ENCODE measurements at regions not wholly inside any gene's neighbourhood (a gene's known extent, or its start where the extent isn't known, plus 50 kb on each side); places are given as distances from the start of the nearest gene placed in this dataset.

GRCh38 chr5:10065428-10066000 is 184.2 kb downstream of the ATPSCKMT start:
- TF ChIP-seq CTCF (conservative IDR thresholded peaks at IDR 0.05) (no peak), EZH2 (IDR thresholded peaks at IDR 0.05; ENCODE audit: low read depth) (no peak)
